HEK293 (cell line): ENCODE measurements at regions not wholly inside any gene's neighbourhood (a gene's known extent, or its start where the extent isn't known, plus 50 kb on each side); places are given as distances from the start of the nearest gene placed in this dataset.
"Not testable (repeated sequence)": the region's sequence is repeated elsewhere in the genome, so short reads cannot be mapped to it uniquely, and the experiment has no call there.

Source experiments
- CTCF ChIA-PET: fragments of 350-600 bp; formaldehyde crosslinking; extraction: SDS; loops from one replicate; lab custom pipeline; 2021; ENCODE audit warnings: antibody characterized with exemption; lab: Yijun Ruan, JAX
- POLR2A ChIA-PET: fragments of 300-600 bp; formaldehyde crosslinking; extraction: SDS; loops from one replicate; lab custom pipeline; 2020; ENCODE audit warnings: antibody characterized with exemption, inconsistent platforms; lab: Yijun Ruan, JAX
- H3K27ac ChIP-seq: fragments of 200-500 bp; sonication (Bioruptor generic); 2 replicates; pipeline ENCODE4 v1.5.1; 2014; ENCODE audit warnings: low read depth, low read length, control low read depth, inconsistent platforms; ENCODE audit errors: extremely low read depth
- H3K36me3 ChIP-seq, 2 experiments: fragments of 200-500 bp in 1 of 2; sonication (Bioruptor generic) in 1 of 2; 1 replicate in 1 of 2; 2 replicates in 1 of 2; pipeline ENCODE4 v1.5.1; 2014 to 2017; ENCODE audit warnings: inconsistent platforms in 2 of 2, low read length in 2 of 2; ENCODE audit not compliant: control insufficient read depth in 2 of 2, insufficient read depth in 1 of 2
- H3K4me1 ChIP-seq: fragments of 200-500 bp; sonication (Bioruptor generic); 2 replicates; pipeline ENCODE4 v1.5.1; 2014; ENCODE audit warnings: mild to moderate bottlenecking, low read length, inconsistent platforms; ENCODE audit not compliant: control insufficient read depth, insufficient read depth
- H3K4me3 ChIP-seq: 2 replicates; pipeline ENCODE4 v1.5.1; 2011; ENCODE audit warnings: low read depth, mild to moderate bottlenecking, control low read depth, low read length, moderate library complexity
- H3K9me3 ChIP-seq: fragments of 200-500 bp; sonication (Bioruptor generic); 2 replicates; pipeline ENCODE4 v1.5.1; 2014; ENCODE audit warnings: low read depth, low read length, inconsistent platforms; ENCODE audit not compliant: control insufficient read depth, insufficient read depth
- BCL11B ChIP-seq: fragments of 450-650 bp; formaldehyde crosslinking; IDR thresholded peaks from 2 replicates; pipeline ENCODE4 v1.5.1; 2016; ENCODE audit warnings: low read depth, missing biosample characterization, missing genetic modification characterization
- MYNN ChIP-seq: fragments of 450-650 bp; formaldehyde crosslinking; IDR thresholded peaks from 2 replicates; pipeline ENCODE4 v1.5.1; 2016; ENCODE audit warnings: missing biosample characterization, missing genetic modification characterization, borderline replicate concordance
- RBAK ChIP-seq: fragments of 450-650 bp; formaldehyde crosslinking; IDR thresholded peaks from 2 replicates; pipeline ENCODE4 v1.5.1; 2016; ENCODE audit warnings: missing biosample characterization, missing genetic modification characterization
- ZNF157 ChIP-seq: fragments of 450-650 bp; formaldehyde crosslinking; IDR thresholded peaks from 2 replicates; pipeline ENCODE4 v1.5.1; 2016; ENCODE audit warnings: missing biosample characterization, missing genetic modification characterization
- ZNF184 ChIP-seq: fragments of 450-650 bp; IDR thresholded peaks from 2 replicates; pipeline ENCODE4 v1.5.1; 2018; ENCODE audit warnings: missing biosample characterization, mild to moderate bottlenecking, missing genetic modification characterization
- ZNF26 ChIP-seq: fragments of 450-650 bp; formaldehyde crosslinking; IDR thresholded peaks from 2 replicates; pipeline ENCODE4 v1.5.1; 2016; ENCODE audit warnings: missing biosample characterization, missing genetic modification characterization
- ZNF350 ChIP-seq: fragments of 450-650 bp; formaldehyde crosslinking; IDR thresholded peaks from 2 replicates; pipeline ENCODE4 v1.5.0; 2017; ENCODE audit warnings: missing biosample characterization, mild to moderate bottlenecking, missing genetic modification characterization
- ZNF473 ChIP-seq: fragments of 450-650 bp; formaldehyde crosslinking; IDR thresholded peaks from 2 replicates; pipeline ENCODE4 v1.5.1; 2017; ENCODE audit warnings: missing biosample characterization, missing genetic modification characterization
- ZNF501 ChIP-seq: fragments of 450-650 bp; formaldehyde crosslinking; IDR thresholded peaks from 2 replicates; pipeline ENCODE4 v1.5.1; 2016; ENCODE audit warnings: missing biosample characterization, missing genetic modification characterization
- ZNF514 ChIP-seq: fragments of 450-650 bp; formaldehyde crosslinking; IDR thresholded peaks from 2 replicates; pipeline ENCODE4 v1.5.1; 2016; ENCODE audit warnings: missing biosample characterization, missing genetic modification characterization
- ZNF521 ChIP-seq: fragments of 450-650 bp; formaldehyde crosslinking; IDR thresholded peaks from 2 replicates; pipeline ENCODE4 v1.5.1; 2017; ENCODE audit warnings: missing biosample characterization, mild to moderate bottlenecking, missing genetic modification characterization
- ZNF660 ChIP-seq: fragments of 450-650 bp; IDR thresholded peaks from 2 replicates; pipeline ENCODE4 v1.5.1; 2018; ENCODE audit warnings: missing biosample characterization, mild to moderate bottlenecking, missing genetic modification characterization
- ZNF76 ChIP-seq: fragments of 450-650 bp; formaldehyde crosslinking; IDR thresholded peaks from 2 replicates; pipeline ENCODE4; 2016; ENCODE audit warnings: low read depth, missing biosample characterization, missing genetic modification characterization, borderline replicate concordance
- ZNF785 ChIP-seq: fragments of 450-650 bp; formaldehyde crosslinking; IDR thresholded peaks from 2 replicates; pipeline ENCODE4 v1.5.1; 2016; ENCODE audit warnings: missing biosample characterization, missing genetic modification characterization
- ZXDB ChIP-seq: fragments of 450-650 bp; formaldehyde crosslinking; IDR thresholded peaks from 2 replicates; pipeline ENCODE4 v1.5.1; 2016; ENCODE audit warnings: missing biosample characterization, missing genetic modification characterization
- TF ChIP-seq, protein P1 (sequence below): fragments of 450-650 bp; formaldehyde crosslinking; IDR thresholded peaks from 2 replicates; pipeline ENCODE4 v1.5.1; 2017; ENCODE audit warnings: missing biosample characterization, missing genetic modification characterization
- TF ChIP-seq, protein P2 (sequence below): fragments of 450-650 bp; formaldehyde crosslinking; IDR thresholded peaks from 2 replicates; pipeline ENCODE4 v1.5.1; 2016; ENCODE audit warnings: missing biosample characterization, missing genetic modification characterization

GRCh38 chr11:86879241-86879640 is 76.0 kb downstream of the FZD4 start:
- POLR2A ChIA-PET, H3K4me3 ChIP-seq, H3K27ac ChIP-seq, H3K36me3 ChIP-seq, CTCF ChIA-PET, H3K4me1 ChIP-seq, H3K9me3 ChIP-seq: not testable (repeated sequence)

- H3K4me1 ChIP-seq: no peaks in the 10 kb centered on the region
- H3K36me3 ChIP-seq: no peaks in the 10 kb centered on the region
- no peak overlapping the region for H3K27ac ChIP-seq
- TF ChIP-seq, protein P1, sequence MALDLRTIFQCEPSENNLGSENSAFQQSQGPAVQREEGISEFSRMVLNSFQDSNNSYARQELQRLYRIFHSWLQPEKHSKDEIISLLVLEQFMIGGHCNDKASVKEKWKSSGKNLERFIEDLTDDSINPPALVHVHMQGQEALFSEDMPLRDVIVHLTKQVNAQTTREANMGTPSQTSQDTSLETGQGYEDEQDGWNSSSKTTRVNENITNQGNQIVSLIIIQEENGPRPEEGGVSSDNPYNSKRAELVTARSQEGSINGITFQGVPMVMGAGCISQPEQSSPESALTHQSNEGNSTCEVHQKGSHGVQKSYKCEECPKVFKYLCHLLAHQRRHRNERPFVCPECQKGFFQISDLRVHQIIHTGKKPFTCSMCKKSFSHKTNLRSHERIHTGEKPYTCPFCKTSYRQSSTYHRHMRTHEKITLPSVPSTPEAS (tag by site-specific recombination): no peak
- no peak for TF ChIP-seq ZNF184
- ChIA-PET POLR2A (no interaction called here), CTCF (interaction anchor here (1.0 kb wide), 1 partner anchor 15 kb away, joined by 5 read pairs; no protein-coding TSS in a partner anchor)
- H3K4me3 ChIP-seq: no peak overlapping the region
- H3K9me3 ChIP-seq: no peaks in the 10 kb centered on the region
These were observed 69.9 kb downstream of the FZD4 start for GRCh38 chr11:86885311-86885710.

DNA sequence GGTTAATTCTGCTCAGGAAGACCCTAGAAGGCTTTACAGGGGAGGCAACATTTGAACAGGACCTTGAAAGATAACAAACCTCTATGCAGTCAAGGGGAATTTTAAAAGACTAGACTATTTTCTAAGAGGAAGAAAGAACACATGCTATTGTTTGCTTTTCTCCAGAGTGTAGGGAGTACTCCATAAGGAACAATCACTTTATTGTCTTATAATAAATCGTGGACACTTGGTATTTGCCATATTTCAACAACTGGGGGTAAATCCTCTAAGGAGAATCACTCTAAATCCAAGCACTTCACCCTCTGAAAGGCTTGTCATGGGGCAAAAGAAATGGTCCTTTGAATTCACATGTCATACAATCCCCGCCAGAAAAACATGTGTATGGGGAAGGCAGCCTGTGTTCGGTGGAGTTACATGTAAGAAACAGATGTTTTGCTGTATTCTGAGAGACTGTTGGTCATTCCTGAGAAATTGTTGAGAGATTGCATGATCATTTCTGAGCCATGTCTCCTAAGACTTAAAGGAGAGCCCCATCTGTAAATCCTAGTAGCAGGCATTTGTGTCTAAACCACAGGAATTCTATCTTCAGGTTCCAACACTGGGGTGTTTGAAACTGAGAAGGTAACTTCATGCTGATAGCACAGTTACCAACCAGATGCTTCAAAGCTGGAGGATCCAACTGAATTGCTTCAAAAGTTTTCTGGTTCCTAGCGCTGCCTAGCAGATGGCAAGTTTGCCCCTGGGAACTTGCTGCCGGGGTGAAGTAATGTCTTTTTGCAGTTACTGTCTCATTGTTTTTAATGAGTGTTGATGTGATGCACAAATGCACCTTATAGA is 66.8 kb downstream of the FZD4 start:
- H3K27ac ChIP-seq: no peak overlapping the region
- no peaks in the 10 kb centered on the region for H3K9me3 ChIP-seq
- no peak overlapping the region for H3K4me3 ChIP-seq
- POLR2A ChIA-PET: no interaction called here
- CTCF ChIA-PET: interaction anchor here (1.1 kb wide), 1 partner anchor 19 kb away, joined by 3 read pairs; no protein-coding TSS in a partner anchor
- TF ChIP-seq RBAK (tag by site-specific recombination): no peak
- no peaks in the 10 kb centered on the region for H3K4me1 ChIP-seq
- no peaks in the 10 kb centered on the region for H3K36me3 ChIP-seq

GRCh38 chr11:86889001-86889341 is 66.2 kb downstream of the FZD4 start:
- POLR2A ChIA-PET: no interaction called here
- Histone ChIP-seq H3K9me3 (no peaks in the 10 kb centered on the region), H3K4me3 (no peak overlapping the region), H3K4me1 (no peaks in the 10 kb centered on the region), H3K27ac (no peak overlapping the region), H3K36me3 (no peaks in the 10 kb centered on the region)
- CTCF ChIA-PET: no interaction called here
- TF ChIP-seq ZNF76: no peak
- no peak for TF ChIP-seq ZNF26 (tag by site-specific recombination)

DNA sequence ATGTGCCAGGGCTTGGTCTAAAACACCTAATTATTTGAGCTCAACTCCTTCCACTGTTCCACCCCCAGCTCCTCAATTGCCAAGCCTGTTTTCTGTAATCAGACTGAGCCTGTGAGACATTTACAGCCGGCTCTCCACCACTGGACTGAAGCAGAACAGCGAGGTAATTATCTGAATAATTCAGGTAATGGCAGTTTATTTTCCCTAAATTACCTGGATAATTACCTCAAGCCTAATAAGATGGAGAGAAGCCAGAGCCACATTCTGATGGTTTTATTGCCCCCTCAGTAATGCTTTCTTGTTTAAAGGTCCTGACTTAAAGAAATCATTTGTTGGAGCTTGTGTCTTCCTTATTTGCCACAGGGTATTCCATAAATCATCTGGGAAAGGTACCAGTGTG is 64.2 kb downstream of the FZD4 start:
- H3K36me3 ChIP-seq: no peaks in the 10 kb centered on the region
- TF ChIP-seq ZNF501 (tag by site-specific recombination): no peak
- no peak for TF ChIP-seq ZNF350
- no peak for TF ChIP-seq ZNF521
- TF ChIP-seq BCL11B (tag by site-specific recombination): no peak
- TF ChIP-seq ZNF660 (tag by site-specific recombination): no peak
- no peak for TF ChIP-seq ZNF473 (tag by site-specific recombination)
- TF ChIP-seq ZNF514 (tag by site-specific recombination): no peak
- no peak for TF ChIP-seq ZXDB (tag by site-specific recombination)
- TF ChIP-seq ZNF157 (tag by site-specific recombination): no peak
- TF ChIP-seq MYNN (tag by site-specific recombination): no peak
- TF ChIP-seq ZNF785: no peak
- TF ChIP-seq, protein P2, sequence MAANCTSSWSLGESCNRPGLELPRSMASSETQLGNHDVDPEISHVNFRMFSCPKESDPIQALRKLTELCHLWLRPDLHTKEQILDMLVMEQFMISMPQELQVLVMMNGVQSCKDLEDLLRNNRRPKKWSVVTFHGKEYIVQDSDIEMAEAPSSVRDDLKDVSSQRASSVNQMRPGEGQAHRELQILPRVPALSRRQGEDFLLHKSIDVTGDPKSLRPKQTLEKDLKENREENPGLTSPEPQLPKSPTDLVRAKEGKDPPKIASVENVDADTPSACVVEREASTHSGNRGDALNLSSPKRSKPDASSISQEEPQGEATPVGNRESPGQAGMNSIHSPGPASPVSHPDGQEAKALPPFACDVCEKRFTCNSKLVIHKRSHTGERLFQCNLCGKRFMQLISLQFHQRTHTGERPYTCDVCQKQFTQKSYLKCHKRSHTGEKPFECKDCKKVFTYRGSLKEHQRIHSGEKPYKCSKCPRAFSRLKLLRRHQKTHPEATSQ (tag by site-specific recombination): no peak
- ChIA-PET CTCF (interaction anchor here (2.2 kb wide), 1 partner anchor 22 kb away, joined by 9 read pairs; no protein-coding TSS in a partner anchor), POLR2A (interaction anchor here (0.6 kb wide), 1 partner anchor 10 kb away, joined by 5 read pairs; no protein-coding TSS in a partner anchor)
- no peaks in the 10 kb centered on the region for H3K4me1 ChIP-seq
- no peak overlapping the region for H3K27ac ChIP-seq
- no peak overlapping the region for H3K4me3 ChIP-seq
- H3K9me3 ChIP-seq: no peaks in the 10 kb centered on the region
